H1 (cell line): ENCODE measurements at regions not wholly inside any gene's neighbourhood (a gene's known extent, or its start where the extent isn't known, plus 50 kb on each side); places are given as distances from the start of the nearest gene placed in this dataset.

Experiments
- CTCF ChIA-PET: fragments of 300-600 bp; sonication (Branson Sonifier 250); formaldehyde crosslinking; loops from one replicate; lab custom pipeline; 2021; ENCODE audit not compliant: partially characterized antibody; lab: Charles Lee
- POLR2A ChIA-PET: fragments of 300-600 bp; sonication (Branson Sonifier 250); formaldehyde crosslinking; loops from one replicate; lab custom pipeline; 2021; ENCODE audit warnings: inconsistent platforms; ENCODE audit not compliant: partially characterized antibody; lab: Charles Lee
- DNase-seq, 2 experiments: peaks; one replicate each; pipeline versions ENCODE4 v3.0.0 to v3.0.0-alpha.2; 2010 to 2022; ENCODE audit warnings: low spot score in 2 of 2, low read depth in 1 of 2, mixed read lengths in 1 of 2
- FAIRE-seq: peaks from 2 replicates; lab custom pipeline; 2011; peaks lifted over from hg19 to GRCh38; lab: Jason Lieb, UNC
- H2AFZ ChIP-seq: 2 replicates; pipeline ENCODE4 v1.8.1; 2012; ENCODE audit warnings: low read length, inconsistent platforms
- H2AK5ac ChIP-seq: 2 replicates; pipeline ENCODE4 v1.6.1; 2013; ENCODE audit warnings: low read depth, low read length
- H2BK120ac ChIP-seq: replicated peaks from 2 replicates; pipeline ENCODE3; 2013; ENCODE audit warnings: low read depth, low read length, inconsistent platforms
- H2BK12ac ChIP-seq: 2 replicates; pipeline ENCODE4 v1.6.1; 2013; ENCODE audit warnings: low read depth, low read length
- H2BK15ac ChIP-seq: 2 replicates; pipeline ENCODE4 v1.6.1; 2013; ENCODE audit warnings: low read length
- H2BK20ac ChIP-seq: 2 replicates; pipeline ENCODE4 v1.6.1; 2013; ENCODE audit warnings: low read length
- H2BK5ac ChIP-seq: 2 replicates; pipeline ENCODE4 v1.6.1; 2013; ENCODE audit warnings: low read depth, low read length
- H3K14ac ChIP-seq: 2 replicates; pipeline ENCODE4 v1.6.1; 2013; ENCODE audit warnings: inconsistent platforms; ENCODE audit not compliant: insufficient read length
- H3K18ac ChIP-seq: 2 replicates; pipeline ENCODE4 v1.6.1; 2013; ENCODE audit warnings: low read length; ENCODE audit errors: extremely low read depth
- H3K23ac ChIP-seq: 2 replicates; pipeline ENCODE4 v1.6.1; 2013; ENCODE audit warnings: inconsistent platforms; ENCODE audit not compliant: insufficient read length
- H3K23me2 ChIP-seq: 2 replicates; pipeline ENCODE4 v1.6.1; 2013; ENCODE audit warnings: low read depth, low read length
- H3K27ac ChIP-seq: 2 replicates; pipeline ENCODE4 v1.6.1; 2011; ENCODE audit warnings: low read depth, low read length, inconsistent platforms
- H3K27me3 ChIP-seq, 4 experiments: replicated peaks in 1 of 4; 1 replicate in 1 of 4; 2 replicates in 3 of 4; pipeline versions ENCODE4 v1.6.1 to v1.8.1; 2011 to 2013; ENCODE audit warnings: low read length in 3 of 4, mild to moderate bottlenecking in 3 of 4, inconsistent platforms in 2 of 4, mixed read lengths in 2 of 4, moderate library complexity in 1 of 4; ENCODE audit not compliant: control insufficient read depth in 3 of 4, insufficient read depth in 3 of 4; ENCODE audit errors: extremely low read depth in 1 of 4
- H3K36me3 ChIP-seq, 4 experiments: 2 replicates each; pipeline versions ENCODE4 v1.6.1 to v1.8.1; 2011 to 2013; ENCODE audit warnings: mild to moderate bottlenecking in 4 of 4, low read length in 3 of 4, moderate library complexity in 2 of 4, control low read depth in 1 of 4, inconsistent platforms in 1 of 4; ENCODE audit not compliant: insufficient read depth in 4 of 4, control insufficient read depth in 2 of 4
- H3K4ac ChIP-seq: replicated peaks from 2 replicates; pipeline ENCODE3; 2013; ENCODE audit warnings: low read length, low read depth, mixed read lengths, inconsistent platforms; ENCODE audit not compliant: insufficient read length
- H3K4me1 ChIP-seq, 4 experiments: replicated peaks in 1 of 4; 1 replicate in 1 of 4; 2 replicates in 3 of 4; pipeline versions ENCODE4 v1.6.1 to v1.8.1; 2011 to 2013; ENCODE audit warnings: low read length in 3 of 4, inconsistent platforms in 2 of 4, mixed read lengths in 1 of 4; ENCODE audit not compliant: insufficient read depth in 4 of 4, control insufficient read depth in 3 of 4
- H3K4me2 ChIP-seq, 2 experiments: 2 replicates each; pipeline versions ENCODE4 v1.6.1 to v1.8.1; 2011 to 2013; ENCODE audit warnings: low read depth in 2 of 2, low read length in 2 of 2, control low read depth in 1 of 2, inconsistent platforms in 1 of 2, mild to moderate bottlenecking in 1 of 2; ENCODE audit not compliant: insufficient read depth in 1 of 2
- H3K4me3 ChIP-seq, 4 experiments: fragments of 200-600, 300-600 bp in 1 of 4; sonication (generic), shearing (Covaris generic), sonication (Bioruptor Twin) in 1 of 4; 2 replicates each; pipeline versions ENCODE4 v1.5.1 to v1.8.1; 2011 to 2016; ENCODE audit warnings: low read length in 4 of 4, low read depth in 3 of 4, control low read depth in 2 of 4, inconsistent platforms in 2 of 4, mild to moderate bottlenecking in 2 of 4, mixed read lengths in 1 of 4, moderate library complexity in 1 of 4; ENCODE audit not compliant: insufficient read depth in 2 of 4; ENCODE audit errors: extremely low read depth in 1 of 4
- H3K56ac ChIP-seq: replicated peaks from 2 replicates; pipeline ENCODE3; 2013; ENCODE audit warnings: low read depth, mild to moderate bottlenecking, mixed read lengths, low read length, inconsistent platforms; ENCODE audit not compliant: insufficient read length
- H3K79me1 ChIP-seq: 2 replicates; pipeline ENCODE4 v1.6.1; 2013; ENCODE audit warnings: low read depth, low read length, control low read depth
- H3K79me2 ChIP-seq, 2 experiments: 2 replicates each; pipeline versions ENCODE4 v1.6.1 to v1.8.1; 2012 to 2013; ENCODE audit warnings: low read length in 2 of 2, mild to moderate bottlenecking in 2 of 2, inconsistent platforms in 1 of 2; ENCODE audit not compliant: insufficient read depth in 2 of 2, control insufficient read depth in 1 of 2
- H3K9ac ChIP-seq, 4 experiments: replicated peaks in 1 of 4; 1 replicate in 1 of 4; 2 replicates in 3 of 4; pipeline versions ENCODE4 v1.6.1 to v1.8.1; 2011 to 2013; ENCODE audit warnings: low read depth in 3 of 4, low read length in 3 of 4, control low read depth in 2 of 4, mild to moderate bottlenecking in 2 of 4, moderate library complexity in 2 of 4, inconsistent platforms in 1 of 4; ENCODE audit errors: extremely low read depth in 1 of 4
- H3K9me3 ChIP-seq, 2 experiments: 2 replicates each; pipeline versions ENCODE4 v1.6.1 to v1.8.1; 2012 to 2013; ENCODE audit warnings: mild to moderate bottlenecking in 2 of 2, moderate library complexity in 2 of 2, control low read depth in 1 of 2, inconsistent platforms in 1 of 2, low read depth in 1 of 2, low read length in 1 of 2, mixed read lengths in 1 of 2; ENCODE audit not compliant: insufficient read depth in 2 of 2
- H4K20me1 ChIP-seq, 2 experiments: replicated peaks in 1 of 2; 2 replicates each; pipeline versions ENCODE3 to v1.8.1; 2011 to 2013; ENCODE audit warnings: inconsistent platforms in 2 of 2, low read length in 2 of 2, mild to moderate bottlenecking in 1 of 2; ENCODE audit not compliant: insufficient read depth in 2 of 2, control insufficient read depth in 1 of 2
- H4K5ac ChIP-seq: 2 replicates; pipeline ENCODE4 v1.6.1; 2013; ENCODE audit warnings: low read length, low read depth, mixed read lengths, inconsistent platforms; ENCODE audit not compliant: insufficient read length
- H4K8ac ChIP-seq: 2 replicates; pipeline ENCODE4 v1.8.0; 2013; ENCODE audit warnings: mild to moderate bottlenecking, moderate library complexity, low read length, inconsistent platforms; ENCODE audit not compliant: insufficient read depth; ENCODE audit errors: extremely low read depth
- H4K91ac ChIP-seq: replicated peaks from 2 replicates; pipeline ENCODE3; 2013; ENCODE audit warnings: low read length, mixed read lengths, inconsistent platforms; ENCODE audit not compliant: insufficient read length
- BRCA1 ChIP-seq: IDR thresholded peaks from 2 replicates; pipeline ENCODE4 v1.6.1; 2012; ENCODE audit warnings: low read depth, low read length, improper control_type of control experiment
- CTCF ChIP-seq, 3 experiments: IDR thresholded peaks; 1 replicate in 2 of 3; 2 replicates in 1 of 3; pipeline versions ENCODE4 v1.5.1 to v1.6.1; 2011; ENCODE audit warnings: low read length in 3 of 3, mild to moderate bottlenecking in 3 of 3, inconsistent platforms in 2 of 3, low read depth in 1 of 3, moderate library complexity in 1 of 3; ENCODE audit not compliant: insufficient read depth in 1 of 3; ENCODE audit errors: control extremely low read depth in 1 of 3
- GTF2F1 ChIP-seq: IDR thresholded peaks from 2 replicates; pipeline ENCODE4 v1.6.1; 2012; ENCODE audit warnings: low read depth, low read length, improper control_type of control experiment, borderline replicate concordance
- KDM4A ChIP-seq: IDR thresholded peaks from one replicate; pipeline ENCODE4 v1.7.1; 2012; ENCODE audit warnings: low read depth, mild to moderate bottlenecking, moderate library complexity, low read length, inconsistent platforms; ENCODE audit not compliant: severe bottlenecking
- RAD21 ChIP-seq, 2 experiments: IDR thresholded peaks in 1 of 2; conservative IDR thresholded peaks in 1 of 2; 2 replicates each; pipeline ENCODE4 v1.6.1; 2011; ENCODE audit warnings: low read depth in 2 of 2, low read length in 2 of 2, improper control_type of control experiment in 1 of 2, inconsistent platforms in 1 of 2, mild to moderate bottlenecking in 1 of 2, moderate library complexity in 1 of 2
- SAP30 ChIP-seq: fragments of 300-600 bp; sonication (generic); IDR thresholded peaks from 2 replicates; pipeline ENCODE4 v1.7.1; 2012; ENCODE audit warnings: low read length, moderate library complexity, mild to moderate bottlenecking, inconsistent platforms; ENCODE audit not compliant: insufficient read depth, insufficient replicate concordance
- WGBS, 2 experiments: shearing (Covaris generic) in 1 of 2; methylation state at CpG; one replicate each; pipeline versions ENCODE4 v1.1.6 to v1.1.7; 2013 to 2015; ENCODE audit warnings: low lambda C conversion rate in 2 of 2, mixed read lengths in 2 of 2, inconsistent platforms in 1 of 2, low coverage in 1 of 2, missing lambda C conversion rate in 1 of 2; ENCODE audit not compliant: insufficient replicate concordance in 2 of 2, insufficient coverage in 1 of 2, insufficient read length in 1 of 2; ENCODE audit errors: extremely low coverage in 1 of 2, missing lambda C conversion rate in 1 of 2; 5-methylcytosine and 5-hydroxymethylcytosine counted together

- Histone ChIP-seq H3K9ac (no peak overlapping the region), H4K20me1 (no peaks in the 10 kb centered on the region), H3K23me2 (no peaks in the 10 kb centered on the region), H2BK15ac (no peak overlapping the region), H3K36me3 (no peaks in the 10 kb centered on the region), H4K91ac (no peak overlapping the region), H3K56ac (no peak overlapping the region), H3K4me3 (no peak overlapping the region), H3K27ac (no peak overlapping the region), H3K4me1 (no peaks in the 10 kb centered on the region), H4K8ac (no peak overlapping the region), H3K9me3 (no peaks in the 10 kb centered on the region), H3K18ac (no peak overlapping the region), H3K79me2 (no peaks in the 10 kb centered on the region), H3K79me1 (no peaks in the 10 kb centered on the region), H2BK12ac (no peak overlapping the region), H2BK20ac (no peak overlapping the region), H2AFZ (no peak overlapping the region), H3K4me2 (no peak overlapping the region), H3K23ac (no peak overlapping the region), H3K14ac (no peak overlapping the region), H3K27me3 (no peaks in the 10 kb centered on the region), H4K5ac (no peak overlapping the region), H2BK120ac (no peak overlapping the region), H2BK5ac (no peak overlapping the region), H3K4ac (no peak overlapping the region), H2AK5ac (no peak overlapping the region)
- 44% methylated on average over 3 of the region's 4 CpGs; no CpG with 5 or more reads in 1 of the 2 experiments for WGBS, 2 experiments
- no peak for DNase-seq
- CTCF ChIA-PET = interaction anchor here (0.8 to 1.3 kb wide), 10 partner anchors 9 to 785 kb away, joined by 3 to 6 read pairs (median 3); no protein-coding TSS in a partner anchor
- TF ChIP-seq BRCA1 = no peak
- no peak for TF ChIP-seq KDM4A
- TF ChIP-seq CTCF (IDR thresholded peaks at IDR 0.05; ENCODE audit: control extremely low read depth in 1 of 3, insufficient read depth in 1 of 3, low read depth in 1 of 3, low read length in 3 of 3) = peak in 2 of 3 experiments; percentile 58 to 66; a peak in 3 of 4 replicates
- TF ChIP-seq SAP30 = no peak
- no peak for TF ChIP-seq GTF2F1
- TF ChIP-seq RAD21 (IDR thresholded peaks at IDR 0.05 in 1 of 2, conservative IDR thresholded peaks at IDR 0.05 in 1 of 2; ENCODE audit: low read depth in 2 of 2, low read length in 2 of 2) = peak; percentile 52 to 65
- peak; percentile 82 for FAIRE-seq
- POLR2A ChIA-PET = no interaction called here
Measured at GRCh38 chrX:26918631-26919030, 544.5 kb downstream of the PPP4R3C start.
